ENCODE measurements at regions not wholly inside any gene's neighbourhood (a gene's known extent, or its start where the extent isn't known, plus 50 kb on each side); places are given as distances from the start of the nearest gene placed in this dataset.

DNA sequence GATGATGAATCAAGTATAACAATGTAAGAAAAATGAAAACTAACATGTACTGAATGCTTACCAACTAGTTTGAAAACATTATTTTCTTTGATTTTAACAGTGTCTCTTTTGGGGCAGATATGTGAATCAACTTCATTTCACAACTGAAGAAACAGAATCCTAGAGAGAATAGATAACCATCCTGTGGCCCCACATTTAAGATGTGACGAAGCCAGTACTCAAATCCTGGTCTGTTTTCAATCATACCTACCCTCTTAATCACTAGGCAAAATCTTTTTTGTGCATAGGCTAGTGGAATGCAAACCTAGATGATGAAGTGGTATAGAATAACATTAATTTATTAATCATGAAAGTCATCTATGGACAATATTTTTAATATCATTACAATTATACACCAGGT lies 371.6 kb upstream of the EPHA7 start:
- H3K36me3 ChIP-seq, result no peaks in the 10 kb centered on the region
- no peaks in the 10 kb centered on the region for H3K9me3 ChIP-seq
- H3K4me3 ChIP-seq (ENCODE audit: low read depth, low read length), result no peak overlapping the region
- no peaks in the 10 kb centered on the region for H3K4me1 ChIP-seq
- no peaks in the 10 kb centered on the region for H3K27me3 ChIP-seq
- TF ChIP-seq, protein P1, sequence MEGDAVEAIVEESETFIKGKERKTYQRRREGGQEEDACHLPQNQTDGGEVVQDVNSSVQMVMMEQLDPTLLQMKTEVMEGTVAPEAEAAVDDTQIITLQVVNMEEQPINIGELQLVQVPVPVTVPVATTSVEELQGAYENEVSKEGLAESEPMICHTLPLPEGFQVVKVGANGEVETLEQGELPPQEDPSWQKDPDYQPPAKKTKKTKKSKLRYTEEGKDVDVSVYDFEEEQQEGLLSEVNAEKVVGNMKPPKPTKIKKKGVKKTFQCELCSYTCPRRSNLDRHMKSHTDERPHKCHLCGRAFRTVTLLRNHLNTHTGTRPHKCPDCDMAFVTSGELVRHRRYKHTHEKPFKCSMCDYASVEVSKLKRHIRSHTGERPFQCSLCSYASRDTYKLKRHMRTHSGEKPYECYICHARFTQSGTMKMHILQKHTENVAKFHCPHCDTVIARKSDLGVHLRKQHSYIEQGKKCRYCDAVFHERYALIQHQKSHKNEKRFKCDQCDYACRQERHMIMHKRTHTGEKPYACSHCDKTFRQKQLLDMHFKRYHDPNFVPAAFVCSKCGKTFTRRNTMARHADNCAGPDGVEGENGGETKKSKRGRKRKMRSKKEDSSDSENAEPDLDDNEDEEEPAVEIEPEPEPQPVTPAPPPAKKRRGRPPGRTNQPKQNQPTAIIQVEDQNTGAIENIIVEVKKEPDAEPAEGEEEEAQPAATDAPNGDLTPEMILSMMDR (IDR thresholded peaks at IDR 0.05; ENCODE audit: low read depth, low read length), result no peak
- DNase-seq, result no peak

- TF ChIP-seq, protein P1 (IDR thresholded peaks at IDR 0.05; ENCODE audit: low read depth, low read length), result no peak
- no peak for DNase-seq
- Histone ChIP-seq H3K4me3 (ENCODE audit: low read depth, low read length) (no peak overlapping the region), H3K27me3 (no peaks in the 10 kb centered on the region), H3K4me1 (no peaks in the 10 kb centered on the region), H3K9me3 (no peaks in the 10 kb centered on the region), H3K36me3 (no peaks in the 10 kb centered on the region)
These were observed 370.2 kb upstream of the EPHA7 start for GRCh38 chr6:93789532-93789931.

DNA sequence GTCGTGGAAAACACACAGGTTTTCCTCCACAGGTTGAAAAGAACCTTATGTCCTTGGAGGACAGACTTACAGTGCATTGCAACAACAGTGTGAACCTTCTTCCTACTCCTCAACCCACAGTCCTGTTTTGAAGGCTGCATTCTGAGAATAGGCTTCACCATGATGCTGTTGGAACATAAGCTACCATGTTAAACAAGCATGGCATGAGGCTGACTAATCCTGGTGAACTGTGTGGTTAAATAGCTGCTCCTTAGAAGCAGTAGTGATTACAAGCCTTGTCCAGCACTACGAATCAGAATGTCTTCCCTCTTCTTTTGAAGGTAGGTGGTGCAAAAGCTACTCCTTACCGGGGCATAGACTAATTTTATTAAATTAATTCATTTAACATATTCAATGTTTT lies 368.5 kb upstream of the EPHA7 start:
- TF ChIP-seq, protein P1 (IDR thresholded peaks at IDR 0.05; ENCODE audit: low read depth, low read length), result no peak
- Histone ChIP-seq H3K27me3 (no peaks in the 10 kb centered on the region), H3K36me3 (no peaks in the 10 kb centered on the region), H3K4me1 (no peaks in the 10 kb centered on the region), H3K9me3 (no peaks in the 10 kb centered on the region), H3K4me3 (ENCODE audit: low read depth, low read length) (no peak overlapping the region)
- DNase-seq, result no peak

- H3K4me1 ChIP-seq, result no peaks in the 10 kb centered on the region
- no peak overlapping the region for H3K4me3 ChIP-seq (ENCODE audit: low read depth, low read length)
- no peak for DNase-seq
These were observed 367.3 kb upstream of the EPHA7 start for GRCh38 chr6:93786474-93787330.

GRCh38 chr6:93785694-93786030 lies 366.3 kb upstream of the EPHA7 start:
- H3K27me3 ChIP-seq, result no peaks in the 10 kb centered on the region
- H3K9me3 ChIP-seq, result no peaks in the 10 kb centered on the region
- TF ChIP-seq, protein P1 (IDR thresholded peaks at IDR 0.05; ENCODE audit: low read depth, low read length), result no peak
- H3K4me3 ChIP-seq (ENCODE audit: low read depth, low read length), result no peak overlapping the region
- H3K4me1 ChIP-seq, result no peaks in the 10 kb centered on the region
- H3K36me3 ChIP-seq, result no peaks in the 10 kb centered on the region
- DNase-seq, result no peak

More at GRCh38 chr6:93786474-93787330, 367.3 kb upstream of the EPHA7 start:
- Histone ChIP-seq H3K36me3 (no peaks in the 10 kb centered on the region), H3K9me3 (no peaks in the 10 kb centered on the region), H3K27me3 (no peaks in the 10 kb centered on the region)
- TF ChIP-seq, protein P1 (IDR thresholded peaks at IDR 0.05; ENCODE audit: low read depth, low read length), result no peak

Data from BE2C (cell line).